Loucy (cell line): ENCODE measurements at regions not wholly inside any gene's neighbourhood (a gene's known extent, or its start where the extent isn't known, plus 50 kb on each side); places are given as distances from the start of the nearest gene placed in this dataset.
"Not testable (repeated sequence)": the region's sequence is repeated elsewhere in the genome, so short reads cannot be mapped to it uniquely, and the experiment has no call there.

Experiments
- H2AFZ ChIP-seq: fragments of 200-600 bp; sonication (generic); 2 replicates; pipeline ENCODE4 v1.6.0; 2016; ENCODE audit warnings: antibody characterized with exemption, mild to moderate bottlenecking, low read length, moderate library complexity
- H3F3A ChIP-seq: fragments of 200-600 bp; 2 replicates; pipeline ENCODE4 v1.6.0; 2016; ENCODE audit warnings: antibody characterized with exemption, low read depth, mild to moderate bottlenecking
- H3K27me3 ChIP-seq: fragments of 200-600 bp; sonication (generic); 2 replicates; pipeline ENCODE4 v1.6.1; 2014; ENCODE audit warnings: low read length, mild to moderate bottlenecking; ENCODE audit not compliant: insufficient read depth, poor library complexity, severe bottlenecking
- H3K36me3 ChIP-seq: fragments of 200-600 bp; sonication (generic); 2 replicates; pipeline ENCODE4 v1.6.1; 2016; ENCODE audit warnings: low read length; ENCODE audit not compliant: insufficient read depth
- H3K4me1 ChIP-seq: fragments of 200-600 bp; sonication (generic); 2 replicates; pipeline ENCODE4 v1.5.1; 2014; ENCODE audit warnings: low read length, mild to moderate bottlenecking; ENCODE audit not compliant: insufficient read depth, poor library complexity, severe bottlenecking
- H3K4me2 ChIP-seq: fragments of 200-600 bp; sonication (generic); 2 replicates; pipeline ENCODE4 v1.6.0; 2014; ENCODE audit warnings: antibody characterized with exemption, low read length, low read depth, mild to moderate bottlenecking; ENCODE audit not compliant: poor library complexity, severe bottlenecking
- H3K4me3 ChIP-seq: fragments of 200-600 bp; sonication (generic); 2 replicates; pipeline ENCODE4 v1.5.1; 2014; ENCODE audit warnings: low read length, mild to moderate bottlenecking, mixed read lengths; ENCODE audit not compliant: poor library complexity, severe bottlenecking
- H3K79me2 ChIP-seq: fragments of 200-600 bp; sonication (generic); 2 replicates; pipeline ENCODE4 v1.6.1; 2014; ENCODE audit warnings: low read length; ENCODE audit not compliant: insufficient read depth
- H3K9ac ChIP-seq: fragments of 200-600 bp; sonication (generic); 2 replicates; pipeline ENCODE4 v1.6.0; 2014; ENCODE audit warnings: mild to moderate bottlenecking, low read depth, low read length, moderate library complexity; ENCODE audit not compliant: poor library complexity, severe bottlenecking
- H3K9me2 ChIP-seq: fragments of 200-600 bp; sonication (generic); replicated peaks from 2 replicates; pipeline ENCODE4 v1.6.1; 2016; ENCODE audit warnings: low read depth, low read length, mixed read lengths
- H3K9me3 ChIP-seq: fragments of 200-600 bp; sonication (generic); 2 replicates; pipeline ENCODE4 v1.6.1; 2014; ENCODE audit warnings: mild to moderate bottlenecking, antibody characterized with exemption, low read length, low read depth; ENCODE audit not compliant: insufficient read depth
- H4K20me1 ChIP-seq: fragments of 200-600 bp; sonication (generic); 2 replicates; pipeline ENCODE4 v1.6.0; 2014; ENCODE audit warnings: antibody characterized with exemption, low read length, mild to moderate bottlenecking; ENCODE audit not compliant: insufficient read depth, poor library complexity, severe bottlenecking
- CTCF ChIP-seq: fragments of 200-600 bp; sonication (generic); conservative IDR thresholded peaks from 2 replicates; pipeline ENCODE4 v1.5.1; 2014; ENCODE audit warnings: mild to moderate bottlenecking, antibody characterized with exemption, low read length
- EZH2phosphoT487 ChIP-seq: fragments of 200-600 bp; IDR thresholded peaks from 2 replicates; pipeline ENCODE4 v1.6.1; 2018; ENCODE audit warnings: antibody characterized with exemption, mild to moderate bottlenecking, moderate library complexity, borderline replicate concordance

GRCh38 chr12:127169321-127170181 is 1097.4 kb upstream of the TMEM132C start:
- Histone ChIP-seq H3K36me3 (no peaks in the 10 kb centered on the region), H3K9ac (no peak overlapping the region), H3K9me3 (no peaks in the 10 kb centered on the region; the same call in 1 of the 2 replicates), H4K20me1 (no peaks in the 10 kb centered on the region), H3F3A (no peaks in the 10 kb centered on the region), H3K4me3 (no peak overlapping the region), H3K79me2 (no peaks in the 10 kb centered on the region), H3K4me1 (no peaks in the 10 kb centered on the region), H3K9me2 (no peaks in the 10 kb centered on the region), H2AFZ (no peak overlapping the region), H3K4me2 (no peak overlapping the region), H3K27me3 (no peaks in the 10 kb centered on the region)
- TF ChIP-seq EZH2phosphoT487 (no peak), CTCF (no peak)

- Histone ChIP-seq H3F3A (no peaks in the 10 kb centered on the region), H4K20me1 (no peaks in the 10 kb centered on the region), H3K4me2 (no peak overlapping the region), H3K36me3 (no peaks in the 10 kb centered on the region), H2AFZ (no peak overlapping the region), H3K9me3 (no peaks in the 10 kb centered on the region; the same call in 1 of the 2 replicates), H3K9me2 (no peaks in the 10 kb centered on the region), H3K4me1 (no peaks in the 10 kb centered on the region), H3K27me3 (no peaks in the 10 kb centered on the region), H3K79me2 (no peaks in the 10 kb centered on the region), H3K4me3 (no peak overlapping the region), H3K9ac (no peak overlapping the region)
- TF ChIP-seq EZH2phosphoT487 = no peak
- TF ChIP-seq CTCF = no peak
Observed at GRCh38 chr12:127170226-127171180, 1096.5 kb upstream of the TMEM132C start.

GRCh38 chr12:127172861-127173260 is 1094.1 kb upstream of the TMEM132C start:
- no peaks in the 10 kb centered on the region for H3K36me3 ChIP-seq

GRCh38 chr12:127173971-127174370 is 1093.0 kb upstream of the TMEM132C start:
- H3K36me3 ChIP-seq, H3K4me1 ChIP-seq, H3K4me2 ChIP-seq, H3F3A ChIP-seq, H3K9me3 ChIP-seq, H3K27me3 ChIP-seq, H3K9ac ChIP-seq, H3K4me3 ChIP-seq, H3K9me2 ChIP-seq, H2AFZ ChIP-seq, H4K20me1 ChIP-seq, H3K79me2 ChIP-seq: not testable (repeated sequence)

More at GRCh38 chr12:127172861-127173260, 1094.1 kb upstream of the TMEM132C start:
- no peak overlapping the region for H2AFZ ChIP-seq
- no peaks in the 10 kb centered on the region for H3K79me2 ChIP-seq
- peaks cover 6% of the 10 kb centered on the region; the same call in 1 of the 2 replicates for H3K9me3 ChIP-seq
- TF ChIP-seq EZH2phosphoT487 (no peak), CTCF (no peak)
- H3K9ac ChIP-seq = no peak overlapping the region
- no peak overlapping the region for H3K4me2 ChIP-seq
- H3K4me3 ChIP-seq = no peak overlapping the region
- H3K9me2 ChIP-seq = no peaks in the 10 kb centered on the region
- H3F3A ChIP-seq = no peaks in the 10 kb centered on the region
- no peaks in the 10 kb centered on the region for H4K20me1 ChIP-seq
- no peaks in the 10 kb centered on the region for H3K4me1 ChIP-seq
- H3K27me3 ChIP-seq = no peaks in the 10 kb centered on the region
